MM.1S (cell line): ENCODE measurements at regions not wholly inside any gene's neighbourhood (a gene's known extent, or its start where the extent isn't known, plus 50 kb on each side); places are given as distances from the start of the nearest gene placed in this dataset.
A peak's percentile ranks its signal among the peaks of the same experiment; 100 is the strongest.

Experiments used
- DNase-seq: peaks from one replicate; pipeline ENCODE4 v3.0.0-alpha.2; 2015
- H2AFZ ChIP-seq: fragments of 300-600 bp; sonication (generic); 2 replicates; pipeline ENCODE4 v1.6.0; 2016; ENCODE audit warnings: antibody characterized with exemption, low read length
- H3F3A ChIP-seq: fragments of 300-600 bp; sonication (generic); 2 replicates; pipeline ENCODE4 v1.6.1; 2016; ENCODE audit warnings: mild to moderate bottlenecking, antibody characterized with exemption, low read length, moderate library complexity, mixed read lengths; ENCODE audit not compliant: insufficient read depth
- H3K27ac ChIP-seq: fragments of 300-600 bp; sonication (generic); 2 replicates; pipeline ENCODE4 v1.5.1; 2016; ENCODE audit warnings: mild to moderate bottlenecking, low read length
- H3K27me3 ChIP-seq: fragments of 300-600 bp; sonication (generic); replicated peaks from 2 replicates; pipeline ENCODE4 v1.6.0; 2016; ENCODE audit warnings: low read length; ENCODE audit not compliant: insufficient read depth
- H3K36me3 ChIP-seq: fragments of 300-600 bp; sonication (generic); replicated peaks from 2 replicates; pipeline ENCODE4 v1.6.1; 2016; ENCODE audit warnings: mild to moderate bottlenecking, low read length, mixed read lengths; ENCODE audit not compliant: insufficient read depth
- H3K4me1 ChIP-seq: fragments of 300-600 bp; sonication (generic); 2 replicates; pipeline ENCODE4 v1.6.1; 2016; ENCODE audit warnings: low read length, mixed read lengths
- H3K4me2 ChIP-seq: fragments of 300-600 bp; sonication (generic); 2 replicates; pipeline ENCODE4 v1.6.0; 2016; ENCODE audit warnings: low read depth, low read length
- H3K4me3 ChIP-seq: fragments of 300-600 bp; sonication (generic); 2 replicates; pipeline ENCODE4 v1.5.1; 2016; ENCODE audit warnings: low read length, mixed read lengths
- H3K79me2 ChIP-seq: fragments of 300-600 bp; sonication (generic); 2 replicates; pipeline ENCODE4 v1.6.1; 2016; ENCODE audit warnings: mixed run types, low read length, mixed read lengths
- H3K9ac ChIP-seq: fragments of 300-600 bp; sonication (generic); 2 replicates; pipeline ENCODE4 v1.6.1; 2016; ENCODE audit warnings: low read length, mixed read lengths
- H3K9me2 ChIP-seq: fragments of 300-600 bp; sonication (generic); replicated peaks from 2 replicates; pipeline ENCODE4 v1.6.1; 2016; ENCODE audit warnings: mild to moderate bottlenecking, low read length, mixed read lengths; ENCODE audit not compliant: insufficient read depth
- H3K9me3 ChIP-seq: fragments of 300-600 bp; sonication (generic); replicated peaks from 2 replicates; pipeline ENCODE4 v1.6.1; 2016; ENCODE audit warnings: mild to moderate bottlenecking, low read length, mixed read lengths; ENCODE audit not compliant: insufficient read depth
- H4K20me1 ChIP-seq: fragments of 300-600 bp; sonication (generic); 2 replicates; pipeline ENCODE4 v1.6.1; 2016; ENCODE audit warnings: mild to moderate bottlenecking, low read length, moderate library complexity, mixed read lengths; ENCODE audit not compliant: insufficient read depth
- CTCF ChIP-seq: fragments of 300-600 bp; sonication (generic); IDR thresholded peaks from 2 replicates; pipeline ENCODE4 v1.5.1; 2016; ENCODE audit warnings: antibody characterized with exemption, low read length, mixed read lengths
- EZH2 ChIP-seq: fragments of 300-600 bp; sonication (generic); optimal IDR thresholded peaks from 2 replicates; pipeline ENCODE3; 2017; ENCODE audit warnings: low read depth, mild to moderate bottlenecking, antibody characterized with exemption, low read length, mixed read lengths
- EZH2phosphoT487 ChIP-seq: fragments of 300-600 bp; sonication (generic); IDR thresholded peaks from 2 replicates; pipeline ENCODE4 v1.6.1; 2018; ENCODE audit warnings: antibody characterized with exemption, low read length

GRCh38 chr6:95948324-95948723 is 67.5 kb upstream of the FUT9 start:
- H3K4me3 ChIP-seq = no peak overlapping the region
- no peaks in the 10 kb centered on the region for H4K20me1 ChIP-seq
- H3K9ac ChIP-seq = no peak overlapping the region
- no peak overlapping the region for H2AFZ ChIP-seq
- no peaks in the 10 kb centered on the region; the same call in 1 of the 2 replicates for H3K4me1 ChIP-seq
- H3K9me2 ChIP-seq = no peaks in the 10 kb centered on the region
- no peaks in the 10 kb centered on the region for H3K36me3 ChIP-seq
- TF ChIP-seq EZH2phosphoT487 = no peak
- no peaks in the 10 kb centered on the region for H3K27me3 ChIP-seq
- DNase-seq = peak; percentile 26
- H3K79me2 ChIP-seq = no peaks in the 10 kb centered on the region
- H3F3A ChIP-seq = no peaks in the 10 kb centered on the region
- no peak overlapping the region for H3K27ac ChIP-seq
- no peaks in the 10 kb centered on the region for H3K9me3 ChIP-seq
- H3K4me2 ChIP-seq = 0 out of 2 replicates have a peak overlapping the region, but pooled peaks have one; percentile 18

GRCh38 chr6:95949985-95950384 is 65.8 kb upstream of the FUT9 start:
- no peak for TF ChIP-seq EZH2
- TF ChIP-seq CTCF = no peak
- TF ChIP-seq EZH2phosphoT487 = no peak
- H3F3A ChIP-seq = no peaks in the 10 kb centered on the region
- H3K9me3 ChIP-seq = no peaks in the 10 kb centered on the region
- no peaks in the 10 kb centered on the region for H3K79me2 ChIP-seq
- H3K4me3 ChIP-seq = no peak overlapping the region
- H3K9me2 ChIP-seq = no peaks in the 10 kb centered on the region
- no peaks in the 10 kb centered on the region; the same call in 1 of the 2 replicates for H3K4me1 ChIP-seq
- no peaks in the 10 kb centered on the region for H4K20me1 ChIP-seq
- H2AFZ ChIP-seq = no peak overlapping the region
- no peaks in the 10 kb centered on the region for H3K36me3 ChIP-seq
- H3K9ac ChIP-seq = no peak overlapping the region
- DNase-seq = no peak
- no peaks in the 10 kb centered on the region for H3K27me3 ChIP-seq
- H3K4me2 ChIP-seq = no peak overlapping the region
- no peak overlapping the region for H3K27ac ChIP-seq

- Histone ChIP-seq H3K27ac (no peak overlapping the region), H3K9me2 (no peaks in the 10 kb centered on the region), H3K4me3 (no peak overlapping the region), H3K36me3 (no peaks in the 10 kb centered on the region), H3K4me1 (no peaks in the 10 kb centered on the region), H3K79me2 (no peaks in the 10 kb centered on the region), H2AFZ (no peak overlapping the region), H3K9me3 (no peaks in the 10 kb centered on the region), H3F3A (no peaks in the 10 kb centered on the region), H3K4me2 (no peak overlapping the region), H3K9ac (no peak overlapping the region), H4K20me1 (no peaks in the 10 kb centered on the region), H3K27me3 (no peaks in the 10 kb centered on the region)
- TF ChIP-seq EZH2 (no peak), EZH2phosphoT487 (no peak)
- DNase-seq = no peak
These were observed 57.1 kb upstream of the FUT9 start for GRCh38 chr6:95958686-95959085.

DNA sequence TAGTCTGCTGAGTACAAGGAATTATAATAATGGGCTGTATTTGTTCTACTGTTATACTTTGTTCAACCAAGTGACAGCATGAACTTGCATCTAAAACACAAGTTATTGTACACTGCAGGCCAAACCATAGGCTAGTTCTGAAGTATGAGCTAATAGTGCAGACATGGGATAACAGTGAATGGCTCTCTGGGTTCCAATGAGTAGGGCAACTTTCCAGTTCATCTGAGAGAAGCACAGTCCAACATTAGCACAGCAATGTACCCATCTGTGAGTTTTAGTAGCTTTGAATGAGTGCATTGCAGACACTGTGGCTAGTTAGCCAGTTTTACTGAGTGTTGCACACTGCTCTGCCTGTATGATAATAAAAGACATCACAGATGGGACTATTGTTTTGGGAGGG is 56.5 kb upstream of the FUT9 start:
- Histone ChIP-seq H3K4me3 (no peak overlapping the region), H3F3A (no peaks in the 10 kb centered on the region), H3K36me3 (no peaks in the 10 kb centered on the region), H3K9me2 (no peaks in the 10 kb centered on the region), H3K4me2 (no peak overlapping the region), H3K9ac (no peak overlapping the region), H3K27me3 (no peaks in the 10 kb centered on the region), H3K27ac (no peak overlapping the region), H3K4me1 (no peaks in the 10 kb centered on the region), H3K79me2 (no peaks in the 10 kb centered on the region), H4K20me1 (no peaks in the 10 kb centered on the region), H3K9me3 (no peaks in the 10 kb centered on the region), H2AFZ (no peak overlapping the region)
- TF ChIP-seq EZH2phosphoT487 (no peak), EZH2 (no peak), CTCF (no peak)
- no peak for DNase-seq
